IMR-90 (cell line): ENCODE measurements at regions not wholly inside any gene's neighbourhood (a gene's known extent, or its start where the extent isn't known, plus 50 kb on each side); places are given as distances from the start of the nearest gene placed in this dataset.

Experiments
- ATAC-seq: fragments of 200-7000 bp; cut with Tn5 transposase; 2 replicates; pipeline ENCODE4 v1.9.1; 2020; ENCODE audit warnings: low read depth, mild to moderate bottlenecking, moderate library complexity
- BruUV-seq: library from RNA; stranded (reverse); fragments of 400-500 nt; replicated peaks from 2 replicates; lab custom pipeline; 2021; lab: Mats Ljungman, UMichigan
- CTCF ChIA-PET: fragments of 300-600 bp; formaldehyde crosslinking; extraction: SDS; loops from one replicate; lab custom pipeline; 2021; ENCODE audit warnings: antibody characterized with exemption; lab: Yijun Ruan, JAX
- POLR2A ChIA-PET: fragments of 300-600 bp; sonication (Branson Sonifier 250); formaldehyde crosslinking; loops from one replicate; lab custom pipeline; 2022; ENCODE audit warnings: antibody characterized with exemption; ENCODE audit not compliant: unreplicated experiment; lab: Charles Lee
- DNase-seq: peaks from one replicate; pipeline ENCODE4 v3.0.0; 2013
- H2AFZ ChIP-seq: replicated peaks from 2 replicates; pipeline ENCODE3; 2013; ENCODE audit warnings: low read length, mild to moderate bottlenecking; ENCODE audit not compliant: poor library complexity
- H2AK5ac ChIP-seq: 2 replicates; pipeline ENCODE4 v1.6.1; 2013; ENCODE audit warnings: low read depth, low read length, inconsistent platforms
- H2AK9ac ChIP-seq: replicated peaks from 2 replicates; pipeline ENCODE3; 2013; ENCODE audit warnings: mild to moderate bottlenecking, low read depth, low read length, moderate library complexity; ENCODE audit not compliant: poor library complexity
- H2BK120ac ChIP-seq: 2 replicates; pipeline ENCODE4 v1.6.1; 2013; ENCODE audit warnings: low read depth, low read length, inconsistent platforms
- H2BK15ac ChIP-seq: 3 replicates; pipeline ENCODE4 v1.6.1; 2013; ENCODE audit warnings: low read depth, low read length, inconsistent platforms
- H2BK20ac ChIP-seq: 2 replicates; pipeline ENCODE4 v1.6.1; 2013; ENCODE audit warnings: low read depth, mild to moderate bottlenecking, inconsistent platforms, low read length, moderate library complexity
- H2BK5ac ChIP-seq: 2 replicates; pipeline ENCODE4 v1.6.1; 2013; ENCODE audit warnings: mild to moderate bottlenecking, low read depth, low read length, inconsistent platforms; ENCODE audit not compliant: poor library complexity, severe bottlenecking
- H3K14ac ChIP-seq: replicated peaks from 2 replicates; pipeline ENCODE4 v1.6.1; 2013; ENCODE audit warnings: low read depth, low read length, inconsistent platforms
- H3K18ac ChIP-seq: 2 replicates; pipeline ENCODE4 v1.6.1; 2013; ENCODE audit warnings: low read depth, low read length, control low read depth
- H3K23ac ChIP-seq: 2 replicates; pipeline ENCODE4 v1.6.1; 2013; ENCODE audit warnings: low read depth, low read length, inconsistent platforms
- H3K27ac ChIP-seq: 2 replicates; pipeline ENCODE4 v1.5.1; 2013; ENCODE audit warnings: mild to moderate bottlenecking, control low read depth, low read length; ENCODE audit not compliant: insufficient read depth
- H3K27me3 ChIP-seq: 2 replicates; pipeline ENCODE4 v1.6.1; 2013; ENCODE audit warnings: low read length; ENCODE audit not compliant: control insufficient read depth, insufficient read depth
- H3K36me3 ChIP-seq: 2 replicates; pipeline ENCODE4 v1.6.1; 2013; ENCODE audit warnings: low read length, mixed read lengths; ENCODE audit not compliant: control insufficient read depth, insufficient read depth
- H3K4ac ChIP-seq: 2 replicates; pipeline ENCODE4 v1.6.1; 2013; ENCODE audit warnings: low read depth, low read length, inconsistent platforms
- H3K4me1 ChIP-seq: 2 replicates; pipeline ENCODE4 v1.6.1; 2013; ENCODE audit warnings: low read length, mixed read lengths; ENCODE audit not compliant: control insufficient read depth, insufficient read depth
- H3K4me2 ChIP-seq: 2 replicates; pipeline ENCODE4 v1.6.1; 2013; ENCODE audit warnings: low read depth, mild to moderate bottlenecking, control low read depth, low read length, moderate library complexity
- H3K4me3 ChIP-seq: 2 replicates; pipeline ENCODE4 v1.5.1; 2013; ENCODE audit warnings: low read depth, mild to moderate bottlenecking, control low read depth, low read length, moderate library complexity; ENCODE audit not compliant: insufficient read depth
- H3K56ac ChIP-seq: 2 replicates; pipeline ENCODE4 v1.6.1; 2013; ENCODE audit warnings: low read length, inconsistent platforms; ENCODE audit not compliant: insufficient read depth; ENCODE audit errors: extremely low read depth
- H3K79me1 ChIP-seq, 2 experiments: 2 replicates each; pipeline ENCODE4 v1.6.1; 2013; ENCODE audit warnings: low read length in 2 of 2, inconsistent platforms in 1 of 2, low read depth in 1 of 2
- H3K9ac ChIP-seq: 2 replicates; pipeline ENCODE4 v1.6.1; 2013; ENCODE audit warnings: low read depth, low read length, control low read depth
- H3K9me1 ChIP-seq: 2 replicates; pipeline ENCODE4 v1.6.1; 2013; ENCODE audit warnings: low read length, inconsistent platforms; ENCODE audit not compliant: insufficient read depth
- H3K9me3 ChIP-seq: 2 replicates; pipeline ENCODE4 v1.6.1; 2013; ENCODE audit warnings: low read length; ENCODE audit not compliant: control insufficient read depth, insufficient read depth
- H4K20me1 ChIP-seq: 2 replicates; pipeline ENCODE4 v1.6.1; 2013; ENCODE audit warnings: low read length, inconsistent platforms; ENCODE audit not compliant: insufficient read depth
- H4K5ac ChIP-seq: 2 replicates; pipeline ENCODE4 v1.6.1; 2013; ENCODE audit warnings: mild to moderate bottlenecking, low read depth, low read length, control low read depth
- H4K8ac ChIP-seq, 2 experiments: 2 replicates each; pipeline ENCODE4 v1.6.1; 2013; ENCODE audit warnings: low read depth in 2 of 2, low read length in 2 of 2, control low read depth in 1 of 2, inconsistent platforms in 1 of 2
- H4K91ac ChIP-seq: 2 replicates; pipeline ENCODE4 v1.6.1; 2013; ENCODE audit warnings: low read depth, low read length, inconsistent platforms; ENCODE audit not compliant: insufficient read depth
- BHLHE40 ChIP-seq: fragments of 150-350 bp; IDR thresholded peaks from 2 replicates; pipeline ENCODE4 v1.6.1; 2016; ENCODE audit warnings: mild to moderate bottlenecking, low read depth, low read length
- CEBPB ChIP-seq: IDR thresholded peaks from 2 replicates; pipeline ENCODE4 v1.6.1; 2012; ENCODE audit warnings: low read depth, low read length, improper control_type of control experiment
- CHD1 ChIP-seq: IDR thresholded peaks from 2 replicates; pipeline ENCODE4 v1.6.1; 2012; ENCODE audit warnings: low read depth, low read length, improper control_type of control experiment
- CTCF ChIP-seq: conservative IDR thresholded peaks from 2 replicates; pipeline ENCODE4 v1.5.1; 2012; ENCODE audit warnings: mild to moderate bottlenecking, low read depth, low read length, improper control_type of control experiment
- ELK1 ChIP-seq: fragments of 150-350 bp; IDR thresholded peaks from 2 replicates; pipeline ENCODE4 v1.6.1; 2016; ENCODE audit warnings: low read depth, mild to moderate bottlenecking, low read length, moderate library complexity, borderline replicate concordance
- FOS ChIP-seq: fragments of 150-350 bp; IDR thresholded peaks from 2 replicates; pipeline ENCODE4 v1.6.1; 2016; ENCODE audit warnings: low read depth, low read length
- MAFK ChIP-seq: IDR thresholded peaks from 2 replicates; pipeline ENCODE4 v1.6.1; 2012; ENCODE audit warnings: low read depth, low read length, improper control_type of control experiment
- MAZ ChIP-seq: IDR thresholded peaks from 2 replicates; pipeline ENCODE4 v1.6.1; 2012; ENCODE audit warnings: low read depth, mild to moderate bottlenecking, low read length, improper control_type of control experiment, moderate library complexity, borderline replicate concordance
- MXI1 ChIP-seq: IDR thresholded peaks from 2 replicates; pipeline ENCODE4 v1.6.1; 2012; ENCODE audit warnings: low read depth, mild to moderate bottlenecking, low read length, moderate library complexity, borderline replicate concordance
- NFE2L2 ChIP-seq: fragments of 150-350 bp; IDR thresholded peaks from 2 replicates; pipeline ENCODE4 v1.6.1; 2016; ENCODE audit warnings: low read depth, mild to moderate bottlenecking, low read length
- POLR2A ChIP-seq: IDR thresholded peaks from 2 replicates; pipeline ENCODE4 v1.6.1; 2012; ENCODE audit warnings: mild to moderate bottlenecking, low read depth, low read length
- RAD21 ChIP-seq: IDR thresholded peaks from 2 replicates; pipeline ENCODE4 v1.6.1; 2012; ENCODE audit warnings: low read length, improper control_type of control experiment
- RCOR1 ChIP-seq: IDR thresholded peaks from 2 replicates; pipeline ENCODE4 v1.6.1; 2012; ENCODE audit warnings: mild to moderate bottlenecking, low read length, improper control_type of control experiment; ENCODE audit not compliant: insufficient replicate concordance
- RFX5 ChIP-seq: IDR thresholded peaks from 2 replicates; pipeline ENCODE4 v1.8.0; 2012; ENCODE audit warnings: low read depth, mild to moderate bottlenecking, low read length, moderate library complexity
- SMC3 ChIP-seq: fragments of 150-350 bp; IDR thresholded peaks from 2 replicates; pipeline ENCODE4 v1.6.1; 2016; ENCODE audit warnings: low read depth, mild to moderate bottlenecking, antibody characterized with exemption, low read length, moderate library complexity
- USF2 ChIP-seq: fragments of 150-350 bp; IDR thresholded peaks from 2 replicates; pipeline ENCODE4 v1.6.1; 2017; ENCODE audit warnings: mild to moderate bottlenecking, antibody characterized with exemption, low read length, low read depth
- WGBS, 2 experiments: methylation state at CpG; one replicate each; pipeline versions ENCODE4 v1.1.5 to v1.1.7; 2013; ENCODE audit warnings: missing lambda C conversion rate in 2 of 2; ENCODE audit not compliant: insufficient read length in 1 of 2; ENCODE audit errors: extremely low coverage in 2 of 2; 5-methylcytosine and 5-hydroxymethylcytosine counted together
- dilution Hi-C: fragments of 300-500 bp; cut with HindIII; formaldehyde crosslinking; loops from one replicate; pipeline ENCODE4 v1.14.3; 2018; ENCODE audit warnings: low sequenced_read_pairs; ENCODE audit not compliant: unreplicated experiment
- in situ Hi-C: fragments of 300-500 bp; cut with MboI; formaldehyde crosslinking; loops from 3 replicates; pipeline ENCODE4 v1.14.3; 2019; ENCODE audit warnings: low sequenced_read_pairs, inconsistent platforms, mixed read lengths
- intact Hi-C: fragments of 100-400 bp; cut with micrococcal nuclease; formaldehyde crosslinking; loops from 2 replicates; pipeline ENCODE4 v1.10.0; 2022

GRCh38 chr20:12829170-12829569, 179.6 kb upstream of the SPTLC3 start:
- H3K36me3 ChIP-seq = no peaks in the 10 kb centered on the region
- H4K8ac ChIP-seq = no peak overlapping the region
- no peak overlapping the region for H3K4me3 ChIP-seq
- WGBS, 2 experiments = no CpG with 5 or more reads among the region's 5 CpGs
- H2BK120ac ChIP-seq = no peak overlapping the region
- H2AFZ ChIP-seq = no peak overlapping the region
- DNase-seq (no peak), ATAC-seq (no peak)
- no peaks in the 10 kb centered on the region for H3K9me1 ChIP-seq
- TF ChIP-seq RAD21 = no peak
- no peak for TF ChIP-seq MAZ
- TF ChIP-seq CHD1 = no peak
- no peak for TF ChIP-seq CEBPB
- no peak for TF ChIP-seq POLR2A
- no peak for TF ChIP-seq USF2
- TF ChIP-seq SMC3 = no peak
- no peak for TF ChIP-seq RFX5
- TF ChIP-seq CTCF = no peak
- no peak for TF ChIP-seq NFE2L2
- TF ChIP-seq MXI1 = no peak
- no peak for TF ChIP-seq FOS
- no peak for TF ChIP-seq RCOR1
- TF ChIP-seq BHLHE40 = no peak
- TF ChIP-seq MAFK = no peak
- no peak for TF ChIP-seq ELK1
- H3K27ac ChIP-seq = no peak overlapping the region
- no peaks in the 10 kb centered on the region for H3K4me1 ChIP-seq
- H4K20me1 ChIP-seq = no peaks in the 10 kb centered on the region
- in situ Hi-C loops (no loop called here), intact Hi-C loops (no loop called here), dilution Hi-C loops (no loop called here)
- H4K91ac ChIP-seq = no peak overlapping the region
- H3K9me3 ChIP-seq = peaks cover 2% of the 10 kb centered on the region; the same call in 1 of the 2 replicates
- no peak overlapping the region for H3K56ac ChIP-seq
- no peak overlapping the region for H2AK9ac ChIP-seq
- no peaks in the 10 kb centered on the region for H3K27me3 ChIP-seq
- no peak overlapping the region for H3K9ac ChIP-seq
- H2AK5ac ChIP-seq = no peak overlapping the region
- H3K4ac ChIP-seq = no peak overlapping the region
- POLR2A ChIA-PET = no interaction called here
- H2BK15ac ChIP-seq = no peak overlapping the region
- no TSS peak for BruUV-seq
- H4K5ac ChIP-seq = no peak overlapping the region
- no peak overlapping the region for H3K23ac ChIP-seq
- no peak overlapping the region for H3K14ac ChIP-seq
- no peaks in the 10 kb centered on the region for H3K79me1 ChIP-seq
- H3K4me2 ChIP-seq = no peak overlapping the region
- H2BK20ac ChIP-seq = no peak overlapping the region
- CTCF ChIA-PET = no interaction called here
- H3K18ac ChIP-seq = no peak overlapping the region
- H2BK5ac ChIP-seq = no peak overlapping the region
